Tibial artery (tissue), 4 donors: ENCODE measurements at regions not wholly inside any gene's neighbourhood (a gene's known extent, or its start where the extent isn't known, plus 50 kb on each side); places are given as distances from the start of the nearest gene placed in this dataset.

Experiments used
- DNase-seq, 2 donors: peaks; one replicate each; pipeline ENCODE4 v3.0.0-alpha.2; 2019
- H3K27ac ChIP-seq, 2 donors: fragments of 200-600 bp; sonication (generic) in 1 of 2; 1 replicate in 1 of 2; 2 replicates in 1 of 2; pipeline ENCODE4 v1.5.1; 2018 to 2019; ENCODE audit warnings: mild to moderate bottlenecking in 1 of 2
- H3K27me3 ChIP-seq, 2 donors: fragments of 200-600 bp; sonication (generic) in 1 of 2; one replicate each; pipeline versions ENCODE4 v1.5.1 to v1.6.0; 2016 to 2019
- H3K36me3 ChIP-seq, 3 donors: fragments of 200-600 bp; sonication (generic) in 2 of 3; one replicate each; pipeline ENCODE4 v1.5.1; 2016 to 2019; ENCODE audit warnings: mild to moderate bottlenecking in 2 of 3
- H3K4me1 ChIP-seq, 4 donors: fragments of 200-600 bp; sonication (generic) in 2 of 4; 1 replicate in 3 of 4; 2 replicates in 1 of 4; pipeline ENCODE4 v1.5.1; 2016 to 2019
- H3K4me3 ChIP-seq, 2 donors: fragments of 200-600 bp; sonication (generic) in 1 of 2; 1 replicate in 1 of 2; 2 replicates in 1 of 2; pipeline ENCODE4 v1.5.1; 2018 to 2019; ENCODE audit warnings: mild to moderate bottlenecking in 2 of 2
- H3K9me3 ChIP-seq, 3 donors: fragments of 200-600 bp; sonication (generic) in 1 of 3; one replicate each; pipeline ENCODE4 v1.5.1; 2016 to 2019
- CTCF ChIP-seq, 2 experiments: fragments of 200-600 bp in 1 of 2; fragments of 450-650 bp in 1 of 2; IDR thresholded peaks; one replicate each; pipeline ENCODE4 v1.5.1; 2017 to 2019; ENCODE audit warnings: antibody characterized with exemption in 2 of 2, mild to moderate bottlenecking in 1 of 2, moderate library complexity in 1 of 2
- intact Hi-C: fragments of 100-400 bp; cut with DNase I; formaldehyde crosslinking; loops from one replicate; pipeline ENCODE4 v1.15.0; 2023; ENCODE audit warnings: low total_unique reads

DNA sequence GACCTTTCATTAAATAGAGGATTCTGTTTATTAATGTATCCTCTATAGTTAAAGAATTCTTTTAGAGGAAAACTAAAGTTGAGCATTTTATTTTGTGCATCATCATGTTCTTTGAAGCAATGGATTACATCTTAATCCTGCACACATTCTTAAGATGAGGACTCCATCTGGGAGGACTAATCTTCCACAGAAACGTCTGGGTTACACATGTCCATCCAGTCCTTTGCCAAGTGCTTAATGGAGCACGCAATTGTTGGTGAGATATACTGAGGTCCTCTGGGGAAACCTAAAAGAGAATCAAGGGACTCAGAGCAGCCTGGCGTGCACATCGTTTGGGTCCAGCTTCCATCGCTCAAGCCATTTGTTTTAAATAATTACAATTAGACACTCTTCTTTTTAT, 115.1 kb upstream of the SFRP2 start:
- no peaks in the 10 kb centered on the region for H3K9me3 ChIP-seq
- intact Hi-C loops: no loop called here
- H3K36me3 ChIP-seq: no peaks in the 10 kb centered on the region
- no peak for TF ChIP-seq CTCF (IDR thresholded peaks at IDR 0.05)
- no peaks in the 10 kb centered on the region for H3K27me3 ChIP-seq
- no peak for DNase-seq
- no peak overlapping the region for H3K4me3 ChIP-seq
- no peak overlapping the region for H3K27ac ChIP-seq
- no peaks in the 10 kb centered on the region for H3K4me1 ChIP-seq

GRCh38 chr4:153901220-153901619, 112.3 kb upstream of the SFRP2 start:
- TF ChIP-seq CTCF (IDR thresholded peaks at IDR 0.05): no peak
- H3K27me3 ChIP-seq: no peaks in the 10 kb centered on the region
- no peaks in the 10 kb centered on the region for H3K9me3 ChIP-seq
- H3K27ac ChIP-seq: no peak overlapping the region
- DNase-seq: no peak
- intact Hi-C loops: no loop called here
- no peaks in the 10 kb centered on the region for H3K4me1 ChIP-seq
- no peak overlapping the region for H3K4me3 ChIP-seq
- H3K36me3 ChIP-seq: no peaks in the 10 kb centered on the region

GRCh38 chr4:153900426-153900825, 111.5 kb upstream of the SFRP2 start:
- Histone ChIP-seq H3K9me3 (no peaks in the 10 kb centered on the region), H3K27ac (no peak overlapping the region), H3K4me1 (no peaks in the 10 kb centered on the region), H3K36me3 (no peaks in the 10 kb centered on the region), H3K27me3 (no peaks in the 10 kb centered on the region), H3K4me3 (no peak overlapping the region)
- TF ChIP-seq CTCF (IDR thresholded peaks at IDR 0.05): no peak
- intact Hi-C loops: no loop called here
- no peak for DNase-seq

DNA sequence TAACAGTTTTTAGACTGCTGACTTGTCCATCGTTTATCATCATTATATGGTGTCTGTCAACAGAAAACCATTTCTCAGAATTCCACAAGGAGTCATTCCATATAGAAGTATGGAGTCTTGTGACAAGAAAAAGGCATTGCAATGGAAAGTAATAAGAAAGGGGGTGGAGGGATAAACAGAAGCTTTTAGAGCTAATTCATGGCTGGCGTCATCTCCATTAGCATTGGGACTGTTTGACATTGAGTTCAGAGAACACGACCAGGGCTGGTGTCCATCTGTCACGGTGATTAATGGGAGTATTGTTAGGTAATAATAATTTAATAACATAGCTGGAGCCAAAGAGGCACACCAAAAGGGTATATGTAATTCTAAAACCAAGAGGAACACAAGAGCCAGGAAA, 101.9 kb upstream of the SFRP2 start:
- Histone ChIP-seq H3K27me3 (no peaks in the 10 kb centered on the region), H3K36me3 (no peaks in the 10 kb centered on the region), H3K4me3 (no peak overlapping the region), H3K9me3 (no peaks in the 10 kb centered on the region), H3K4me1 (no peaks in the 10 kb centered on the region), H3K27ac (no peak overlapping the region)
- no peak for TF ChIP-seq CTCF (IDR thresholded peaks at IDR 0.05)
- intact Hi-C loops: no loop called here
- DNase-seq: no peak

- no peak overlapping the region for H3K4me3 ChIP-seq
- intact Hi-C loops: no loop called here
- no peak for TF ChIP-seq CTCF (IDR thresholded peaks at IDR 0.05)
- no peaks in the 10 kb centered on the region for H3K27me3 ChIP-seq
- H3K27ac ChIP-seq: no peak overlapping the region
- no peak for DNase-seq
- H3K36me3 ChIP-seq: no peaks in the 10 kb centered on the region
- no peaks in the 10 kb centered on the region for H3K4me1 ChIP-seq
- no peaks in the 10 kb centered on the region for H3K9me3 ChIP-seq
These were observed 98.3 kb upstream of the SFRP2 start for GRCh38 chr4:153887217-153887616.

GRCh38 chr4:153884325-153884724, 95.4 kb upstream of the SFRP2 start:
- TF ChIP-seq CTCF (IDR thresholded peaks at IDR 0.05): no peak
- H3K27me3 ChIP-seq: no peaks in the 10 kb centered on the region
- H3K4me3 ChIP-seq: no peak overlapping the region
- H3K9me3 ChIP-seq: peaks cover 0 to 3% (median 0%) of the 10 kb centered on the region in 3 donors
- no peaks in the 10 kb centered on the region for H3K4me1 ChIP-seq
- H3K36me3 ChIP-seq: no peaks in the 10 kb centered on the region
- intact Hi-C loops: no loop called here
- no peak overlapping the region for H3K27ac ChIP-seq
- no peak for DNase-seq
